IMR-90 (cell line): ENCODE measurements at regions not wholly inside any gene's neighbourhood (a gene's known extent, or its start where the extent isn't known, plus 50 kb on each side); places are given as distances from the start of the nearest gene placed in this dataset.

Experiments used
- CEBPB ChIP-seq: IDR thresholded peaks from 2 replicates; pipeline ENCODE4 v1.6.1; 2012; ENCODE audit warnings: low read depth, low read length, improper control_type of control experiment
- CHD1 ChIP-seq: IDR thresholded peaks from 2 replicates; pipeline ENCODE4 v1.6.1; 2012; ENCODE audit warnings: low read depth, low read length, improper control_type of control experiment
- FOS ChIP-seq: fragments of 150-350 bp; IDR thresholded peaks from 2 replicates; pipeline ENCODE4 v1.6.1; 2016; ENCODE audit warnings: low read depth, low read length
- POLR2A ChIP-seq: IDR thresholded peaks from 2 replicates; pipeline ENCODE4 v1.6.1; 2012; ENCODE audit warnings: mild to moderate bottlenecking, low read depth, low read length
- RFX5 ChIP-seq: IDR thresholded peaks from 2 replicates; pipeline ENCODE4 v1.8.0; 2012; ENCODE audit warnings: low read depth, mild to moderate bottlenecking, low read length, moderate library complexity
- SMC3 ChIP-seq: fragments of 150-350 bp; IDR thresholded peaks from 2 replicates; pipeline ENCODE4 v1.6.1; 2016; ENCODE audit warnings: low read depth, mild to moderate bottlenecking, antibody characterized with exemption, low read length, moderate library complexity
- TF ChIP-seq, protein P1 (sequence below): conservative IDR thresholded peaks from 2 replicates; pipeline ENCODE4 v1.5.1; 2012; ENCODE audit warnings: mild to moderate bottlenecking, low read depth, low read length, improper control_type of control experiment

DNA sequence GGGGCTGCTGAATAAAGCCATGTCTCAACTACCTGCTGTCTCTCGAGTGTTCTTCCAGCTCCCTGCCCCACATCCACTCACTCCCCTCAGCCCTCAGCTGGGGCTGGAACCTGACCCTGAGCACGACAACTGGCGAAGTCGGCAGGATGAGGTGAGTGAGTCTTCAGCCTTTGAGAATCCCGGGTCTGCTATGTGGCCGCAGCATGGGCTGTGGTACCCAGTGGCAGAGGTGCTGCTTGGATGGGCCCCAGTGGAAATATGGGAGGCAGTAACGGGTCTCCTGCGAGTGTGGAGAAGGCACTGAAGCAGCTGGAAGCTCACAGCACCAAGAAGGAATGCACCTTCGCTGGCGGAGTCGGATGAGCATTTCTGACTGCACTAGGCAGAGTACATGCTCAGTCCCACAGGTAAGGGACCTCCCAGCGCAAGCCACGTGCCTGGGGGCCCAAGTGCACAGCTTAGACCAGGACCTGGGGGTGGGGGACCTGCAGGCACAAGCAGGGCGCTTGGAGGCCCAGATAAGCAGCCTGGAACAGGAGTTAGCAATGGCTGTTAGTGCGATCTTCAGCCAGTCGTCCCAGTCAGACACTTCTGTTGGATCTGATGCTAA, 95.5 kb upstream of the TMPO start:
- TF ChIP-seq SMC3 (no peak), POLR2A (no peak), CEBPB (no peak), FOS (no peak), CHD1 (no peak), RFX5 (no peak)
- TF ChIP-seq, protein P1, sequence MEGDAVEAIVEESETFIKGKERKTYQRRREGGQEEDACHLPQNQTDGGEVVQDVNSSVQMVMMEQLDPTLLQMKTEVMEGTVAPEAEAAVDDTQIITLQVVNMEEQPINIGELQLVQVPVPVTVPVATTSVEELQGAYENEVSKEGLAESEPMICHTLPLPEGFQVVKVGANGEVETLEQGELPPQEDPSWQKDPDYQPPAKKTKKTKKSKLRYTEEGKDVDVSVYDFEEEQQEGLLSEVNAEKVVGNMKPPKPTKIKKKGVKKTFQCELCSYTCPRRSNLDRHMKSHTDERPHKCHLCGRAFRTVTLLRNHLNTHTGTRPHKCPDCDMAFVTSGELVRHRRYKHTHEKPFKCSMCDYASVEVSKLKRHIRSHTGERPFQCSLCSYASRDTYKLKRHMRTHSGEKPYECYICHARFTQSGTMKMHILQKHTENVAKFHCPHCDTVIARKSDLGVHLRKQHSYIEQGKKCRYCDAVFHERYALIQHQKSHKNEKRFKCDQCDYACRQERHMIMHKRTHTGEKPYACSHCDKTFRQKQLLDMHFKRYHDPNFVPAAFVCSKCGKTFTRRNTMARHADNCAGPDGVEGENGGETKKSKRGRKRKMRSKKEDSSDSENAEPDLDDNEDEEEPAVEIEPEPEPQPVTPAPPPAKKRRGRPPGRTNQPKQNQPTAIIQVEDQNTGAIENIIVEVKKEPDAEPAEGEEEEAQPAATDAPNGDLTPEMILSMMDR = no peak
